ENCODE measurements at regions not wholly inside any gene's neighbourhood (a gene's known extent, or its start where the extent isn't known, plus 50 kb on each side); places are given as distances from the start of the nearest gene placed in this dataset.

- no peak overlapping the region for H3K4me3 ChIP-seq (ENCODE audit: low read length)
- peak; percentile 52 for DNase-seq (ENCODE audit: low read depth)
- TF ChIP-seq, protein P1, sequence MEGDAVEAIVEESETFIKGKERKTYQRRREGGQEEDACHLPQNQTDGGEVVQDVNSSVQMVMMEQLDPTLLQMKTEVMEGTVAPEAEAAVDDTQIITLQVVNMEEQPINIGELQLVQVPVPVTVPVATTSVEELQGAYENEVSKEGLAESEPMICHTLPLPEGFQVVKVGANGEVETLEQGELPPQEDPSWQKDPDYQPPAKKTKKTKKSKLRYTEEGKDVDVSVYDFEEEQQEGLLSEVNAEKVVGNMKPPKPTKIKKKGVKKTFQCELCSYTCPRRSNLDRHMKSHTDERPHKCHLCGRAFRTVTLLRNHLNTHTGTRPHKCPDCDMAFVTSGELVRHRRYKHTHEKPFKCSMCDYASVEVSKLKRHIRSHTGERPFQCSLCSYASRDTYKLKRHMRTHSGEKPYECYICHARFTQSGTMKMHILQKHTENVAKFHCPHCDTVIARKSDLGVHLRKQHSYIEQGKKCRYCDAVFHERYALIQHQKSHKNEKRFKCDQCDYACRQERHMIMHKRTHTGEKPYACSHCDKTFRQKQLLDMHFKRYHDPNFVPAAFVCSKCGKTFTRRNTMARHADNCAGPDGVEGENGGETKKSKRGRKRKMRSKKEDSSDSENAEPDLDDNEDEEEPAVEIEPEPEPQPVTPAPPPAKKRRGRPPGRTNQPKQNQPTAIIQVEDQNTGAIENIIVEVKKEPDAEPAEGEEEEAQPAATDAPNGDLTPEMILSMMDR (conservative IDR thresholded peaks at IDR 0.05; ENCODE audit: low read length) = no peak
These were observed 377.1 kb upstream of the TBL1XR1 start for GRCh38 chr3:177574222-177574856.

- H3K4me3 ChIP-seq (ENCODE audit: low read length) = no peak overlapping the region
- TF ChIP-seq, protein P1 (conservative IDR thresholded peaks at IDR 0.05; ENCODE audit: low read length) = no peak
- DNase-seq (ENCODE audit: low read depth) = no peak
These were observed 379.5 kb upstream of the TBL1XR1 start for GRCh38 chr3:177576746-177577145.

GRCh38 chr3:177578488-177578887 lies 381.2 kb upstream of the TBL1XR1 start:
- DNase-seq (ENCODE audit: low read depth) = no peak

DNA sequence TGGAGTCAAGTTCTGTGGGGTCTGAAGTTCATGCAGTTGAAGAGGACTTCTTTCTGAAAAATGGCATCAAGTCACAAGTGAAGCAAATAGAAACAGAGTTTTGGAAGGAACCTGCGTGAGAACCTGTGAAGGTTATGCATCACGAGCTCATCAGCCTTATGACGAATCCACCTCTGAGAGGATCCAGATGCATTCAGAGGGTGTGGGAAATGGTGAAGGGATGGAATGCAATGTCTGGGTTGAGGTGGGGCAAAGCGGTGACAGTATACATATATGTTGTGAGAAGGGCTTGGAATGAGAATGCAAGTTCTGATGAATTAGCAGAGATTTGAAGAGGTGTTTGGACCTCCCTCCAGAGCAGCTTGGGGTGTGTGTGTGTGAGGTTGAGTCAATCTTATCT lies 382.1 kb upstream of the TBL1XR1 start:
- TF ChIP-seq, protein P1 (conservative IDR thresholded peaks at IDR 0.05; ENCODE audit: low read length) = no peak
- no peak overlapping the region for H3K4me3 ChIP-seq (ENCODE audit: low read length)
- DNase-seq (ENCODE audit: low read depth) = no peak

More at GRCh38 chr3:177578488-177578887, 381.2 kb upstream of the TBL1XR1 start:
- no peak overlapping the region for H3K4me3 ChIP-seq (ENCODE audit: low read length)
- TF ChIP-seq, protein P1 (conservative IDR thresholded peaks at IDR 0.05; ENCODE audit: low read length) = no peak

- H3K4me3 ChIP-seq (ENCODE audit: low read length) = no peak overlapping the region
- DNase-seq (ENCODE audit: low read depth) = no peak
- TF ChIP-seq, protein P1 (conservative IDR thresholded peaks at IDR 0.05; ENCODE audit: low read length) = no peak
These were observed 383.2 kb upstream of the TBL1XR1 start for GRCh38 chr3:177580437-177580836.

DNA sequence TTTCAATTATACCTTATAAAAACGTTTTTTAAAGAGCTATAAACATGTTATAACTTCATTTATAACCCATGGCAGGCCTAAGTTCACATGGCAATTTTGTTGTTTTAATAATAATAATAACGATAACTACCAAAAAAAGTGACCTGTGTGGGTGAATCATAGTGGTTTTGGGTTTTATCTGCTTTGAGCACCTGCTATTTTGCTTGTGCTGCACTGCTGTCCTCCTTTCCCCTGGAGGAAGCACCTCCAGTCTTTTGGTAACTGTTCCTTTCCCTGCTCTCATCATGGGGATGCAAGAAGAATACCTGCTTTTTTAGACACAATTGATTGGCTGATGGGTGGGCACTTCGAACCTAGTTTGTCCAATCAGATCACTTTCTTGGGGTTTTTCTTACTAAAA lies 388.0 kb upstream of the TBL1XR1 start:
- TF ChIP-seq, protein P1 (conservative IDR thresholded peaks at IDR 0.05; ENCODE audit: low read length) = no peak
- DNase-seq (ENCODE audit: low read depth) = no peak
- H3K4me3 ChIP-seq (ENCODE audit: low read length) = no peak overlapping the region

GRCh38 chr3:177589041-177589650 lies 391.9 kb upstream of the TBL1XR1 start:
- TF ChIP-seq, protein P1 (conservative IDR thresholded peaks at IDR 0.05; ENCODE audit: low read length) = no peak
- no peak overlapping the region for H3K4me3 ChIP-seq (ENCODE audit: low read length)
- DNase-seq (ENCODE audit: low read depth) = peak; percentile 52

All from AG10803 (cell line).